VCaP (cell line): ENCODE measurements at regions not wholly inside any gene's neighbourhood (a gene's known extent, or its start where the extent isn't known, plus 50 kb on each side); places are given as distances from the start of the nearest gene placed in this dataset.
A peak's percentile ranks its signal among the peaks of the same experiment; 100 is the strongest.

Source experiments
- H3K27ac ChIP-seq: fragments of 450-650 bp; 2 replicates; pipeline ENCODE4 v1.5.1; 2017
- CTCF ChIP-seq: fragments of 450-650 bp; conservative IDR thresholded peaks from 2 replicates; pipeline ENCODE4 v1.5.1; 2017; ENCODE audit warnings: mild to moderate bottlenecking, moderate library complexity

- no peak overlapping the region for H3K27ac ChIP-seq
- no peak for TF ChIP-seq CTCF
These were observed 348.8 kb downstream of the TPBG start for GRCh38 chr6:82712389-82712788.

- H3K27ac ChIP-seq, result no peak overlapping the region
- TF ChIP-seq CTCF, result peak; percentile 24
These were observed 349.2 kb downstream of the TPBG start for GRCh38 chr6:82712826-82713225.

GRCh38 chr6:82720992-82721391 lies 344.6 kb downstream of the UBE3D start:
- no peak overlapping the region for H3K27ac ChIP-seq
- TF ChIP-seq CTCF, result no peak

- no peak for TF ChIP-seq CTCF
- no peak overlapping the region for H3K27ac ChIP-seq
These were observed 329.9 kb downstream of the UBE3D start for GRCh38 chr6:82735790-82736189.

GRCh38 chr6:82737965-82738364 lies 327.7 kb downstream of the UBE3D start:
- no peak for TF ChIP-seq CTCF
- no peak overlapping the region for H3K27ac ChIP-seq

GRCh38 chr6:82738773-82739172 lies 326.9 kb downstream of the UBE3D start:
- no peak overlapping the region for H3K27ac ChIP-seq
- TF ChIP-seq CTCF, result no peak

- no peak for TF ChIP-seq CTCF
- H3K27ac ChIP-seq, result no peak overlapping the region
These were observed 326.3 kb downstream of the UBE3D start for GRCh38 chr6:82739303-82739702.

- H3K27ac ChIP-seq, result no peak overlapping the region
- TF ChIP-seq CTCF, result no peak
These were observed 325.6 kb downstream of the UBE3D start for GRCh38 chr6:82740072-82740471.
